GOT3 (cell line): ENCODE measurements at regions not wholly inside any gene's neighbourhood (a gene's known extent, or its start where the extent isn't known, plus 50 kb on each side); places are given as distances from the start of the nearest gene placed in this dataset.

Experiments
- DNase-seq: peaks from one replicate; lab custom pipeline; 2025; ENCODE audit warnings: mixed read lengths; lab: John Stamatoyannopoulos, UW

DNA sequence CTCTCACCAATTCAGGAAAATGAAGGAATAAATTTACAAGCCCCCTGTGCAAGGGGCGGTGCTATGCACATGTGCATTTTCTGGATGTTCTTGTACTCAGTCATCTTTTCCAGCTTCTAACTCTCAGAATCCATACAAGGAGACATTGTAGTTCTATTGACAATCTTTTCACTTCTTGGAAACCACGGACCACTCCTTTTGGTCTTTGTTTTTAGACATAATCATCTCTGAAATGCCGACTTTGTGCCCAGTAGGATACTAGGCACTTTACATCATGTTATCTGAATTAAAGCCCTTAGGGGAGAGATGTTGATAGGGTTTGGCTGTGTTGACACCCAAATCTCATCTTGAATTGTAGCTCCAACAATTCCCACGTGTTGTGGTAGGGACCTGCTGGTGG lies 322.6 kb upstream of the WWC1 start:
- DNase-seq, result no peak

DNA sequence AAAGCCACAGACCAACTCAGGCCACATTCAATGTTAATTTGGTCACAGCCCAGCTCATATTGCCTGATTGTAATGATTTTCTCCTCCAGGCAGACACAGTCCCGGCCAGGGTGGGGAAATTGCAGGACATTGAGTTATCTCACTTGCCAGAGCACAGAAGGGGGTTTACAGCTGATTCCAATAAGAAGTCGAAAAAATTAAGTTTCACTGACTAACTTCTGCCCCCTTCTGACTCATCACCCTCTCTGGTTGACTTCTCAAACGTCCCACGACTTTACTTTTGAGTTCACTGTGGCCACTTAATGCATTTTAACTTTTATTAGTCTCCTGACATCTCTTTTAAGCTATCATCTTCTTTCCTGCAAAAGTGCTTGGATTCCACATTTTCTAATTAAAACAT lies 321.4 kb upstream of the WWC1 start:
- no peak for DNase-seq

DNA sequence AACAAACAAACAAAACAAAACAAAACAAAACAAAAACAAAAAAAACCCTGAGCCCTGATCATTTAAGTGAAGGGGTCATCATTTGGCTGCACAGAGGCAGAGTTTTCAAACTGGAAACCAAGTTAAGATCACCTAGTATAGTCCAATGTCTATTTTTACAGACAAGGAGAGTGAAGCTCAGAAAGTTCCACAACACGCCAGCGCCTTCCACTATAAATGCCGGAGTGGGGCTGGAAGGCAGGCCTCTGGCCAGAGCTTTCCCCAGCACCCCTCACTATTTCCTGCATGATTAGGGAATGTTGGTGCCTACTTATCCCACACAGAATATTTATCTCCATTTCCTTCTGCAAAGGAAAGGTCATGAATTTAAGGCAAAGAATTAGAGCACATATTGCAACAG lies 319.7 kb upstream of the WWC1 start:
- DNase-seq, result no peak

DNA sequence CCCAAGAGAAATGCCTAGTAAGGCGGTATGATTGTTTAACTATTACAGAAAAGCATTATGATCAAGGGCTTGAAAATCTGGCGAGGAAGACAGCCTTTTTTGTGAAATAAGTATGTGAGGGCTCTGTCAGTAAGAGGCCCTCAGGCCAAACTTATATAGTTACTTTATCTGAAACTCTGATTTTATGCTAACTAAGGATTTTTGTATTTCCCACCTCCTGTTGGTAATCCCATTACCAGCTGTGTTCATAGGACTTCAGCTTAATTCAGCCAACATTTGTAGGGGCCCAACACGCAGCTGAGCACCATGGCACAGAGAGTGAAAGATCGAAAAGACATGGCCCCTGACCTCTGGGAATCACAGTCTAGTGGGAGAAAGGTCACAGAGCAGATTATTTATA lies 318.3 kb upstream of the WWC1 start:
- DNase-seq, result no peak

DNA sequence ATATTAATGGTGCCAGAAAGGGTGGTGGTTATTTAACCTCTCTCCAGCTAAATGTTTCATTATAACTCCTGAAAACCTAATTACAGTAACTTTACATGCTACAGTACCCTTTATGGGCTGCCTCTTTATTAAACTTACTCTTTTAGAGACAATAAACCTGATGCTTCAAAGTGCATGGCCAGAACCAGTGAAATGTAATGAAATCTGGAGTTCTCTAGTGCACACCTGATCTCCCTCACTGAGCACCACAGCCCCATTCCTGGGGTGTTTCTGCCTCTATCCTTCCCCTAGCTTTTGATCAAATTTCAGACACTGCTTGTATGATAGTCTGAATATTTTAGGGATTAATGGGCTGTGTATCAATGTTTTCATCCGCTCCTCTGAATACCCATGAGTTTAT lies 306.5 kb upstream of the WWC1 start:
- DNase-seq, result no peak

DNA sequence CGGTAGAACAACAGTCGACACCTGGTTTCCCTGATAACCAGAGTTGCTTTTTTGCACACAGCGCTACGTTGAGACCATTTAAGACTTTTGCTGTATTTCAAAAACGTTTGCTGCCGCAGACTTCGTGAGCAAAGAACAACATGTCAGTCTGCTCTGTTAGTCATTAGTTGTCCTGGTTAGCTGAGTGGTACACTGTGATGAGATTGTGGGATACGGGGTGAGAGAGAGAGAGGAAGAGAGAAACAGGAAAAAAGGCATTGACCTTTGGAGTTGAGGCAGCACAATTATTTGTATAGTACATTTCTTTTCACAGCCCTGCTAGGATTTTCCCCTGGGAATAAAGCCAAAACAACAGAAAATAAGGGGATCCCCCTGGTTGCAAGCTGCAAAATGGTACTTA lies 306.1 kb upstream of the WWC1 start:
- no peak for DNase-seq

DNA sequence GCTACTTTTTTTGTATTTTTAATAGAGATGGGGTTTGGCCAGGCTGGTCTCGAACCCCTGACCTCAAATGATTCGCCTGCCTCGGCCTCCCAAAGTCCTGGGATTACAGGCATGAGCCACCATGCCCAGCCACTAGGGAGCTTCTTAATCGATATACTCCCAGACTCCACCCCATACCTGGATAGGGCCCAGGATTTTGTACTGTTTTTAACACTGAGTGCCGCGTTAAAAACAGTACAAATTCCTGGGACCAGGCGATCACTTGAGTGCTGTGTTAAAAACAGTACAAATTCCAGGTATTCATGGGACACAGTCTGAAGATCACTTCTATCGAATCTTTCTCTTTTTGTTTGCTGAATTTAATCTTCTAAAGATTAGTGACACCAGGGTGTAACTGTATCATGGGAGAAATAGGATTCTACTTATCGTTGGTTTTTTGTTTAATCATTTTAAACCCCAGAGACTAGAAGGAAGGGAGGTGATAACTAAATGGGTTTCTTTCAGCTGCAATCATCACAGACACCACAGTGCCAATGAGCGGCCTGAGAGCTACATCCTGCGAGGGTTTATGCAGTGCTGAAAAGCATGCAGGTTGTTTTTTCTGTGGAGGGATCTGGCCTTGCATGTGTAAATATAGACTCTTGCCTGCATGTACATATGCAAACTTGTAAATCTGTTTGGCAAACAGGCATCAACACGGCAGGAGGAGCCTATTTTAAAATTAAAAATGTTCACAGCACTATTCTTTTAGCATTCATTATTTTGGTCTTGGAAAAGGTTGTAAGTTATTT lies 303.8 kb upstream of the WWC1 start:
- DNase-seq, result no peak

DNA sequence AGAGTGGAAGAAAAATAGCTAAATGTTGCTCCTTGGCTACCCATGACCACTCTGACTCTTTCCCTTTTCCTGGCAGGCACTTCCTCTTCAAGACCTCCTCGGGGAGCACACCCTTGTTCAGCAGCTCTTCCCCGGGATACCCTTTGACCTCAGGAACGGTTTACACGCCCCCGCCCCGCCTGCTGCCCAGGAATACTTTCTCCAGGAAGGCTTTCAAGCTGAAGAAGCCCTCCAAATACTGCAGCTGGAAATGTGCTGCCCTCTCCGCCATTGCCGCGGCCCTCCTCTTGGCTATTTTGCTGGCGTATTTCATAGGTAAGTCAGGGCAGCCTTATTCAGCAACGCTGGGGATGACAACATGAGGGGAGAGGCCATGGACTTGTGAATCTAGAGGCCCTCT lies 298.6 kb upstream of the WWC1 start:
- DNase-seq, result no peak

DNA sequence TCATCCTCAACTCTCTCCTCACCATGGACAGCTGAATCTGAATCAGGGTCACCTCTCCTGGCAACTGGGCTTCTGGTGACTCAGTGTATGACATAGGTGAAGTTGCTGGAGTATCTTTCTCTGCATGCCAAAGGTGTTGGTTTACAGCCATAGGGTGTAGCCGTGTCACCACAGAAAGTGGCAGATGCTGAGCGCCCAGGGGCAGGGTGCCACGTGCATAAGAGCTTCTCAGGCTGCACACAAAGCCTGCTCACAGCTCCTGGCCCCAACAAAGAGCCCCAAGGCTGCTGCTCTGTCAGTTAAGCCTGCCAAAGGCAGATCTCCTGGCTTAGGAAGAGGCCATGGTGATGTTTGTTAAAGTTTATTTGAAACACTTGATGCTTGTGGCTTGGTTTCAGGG lies 297.7 kb upstream of the WWC1 start:
- no peak for DNase-seq

DNA sequence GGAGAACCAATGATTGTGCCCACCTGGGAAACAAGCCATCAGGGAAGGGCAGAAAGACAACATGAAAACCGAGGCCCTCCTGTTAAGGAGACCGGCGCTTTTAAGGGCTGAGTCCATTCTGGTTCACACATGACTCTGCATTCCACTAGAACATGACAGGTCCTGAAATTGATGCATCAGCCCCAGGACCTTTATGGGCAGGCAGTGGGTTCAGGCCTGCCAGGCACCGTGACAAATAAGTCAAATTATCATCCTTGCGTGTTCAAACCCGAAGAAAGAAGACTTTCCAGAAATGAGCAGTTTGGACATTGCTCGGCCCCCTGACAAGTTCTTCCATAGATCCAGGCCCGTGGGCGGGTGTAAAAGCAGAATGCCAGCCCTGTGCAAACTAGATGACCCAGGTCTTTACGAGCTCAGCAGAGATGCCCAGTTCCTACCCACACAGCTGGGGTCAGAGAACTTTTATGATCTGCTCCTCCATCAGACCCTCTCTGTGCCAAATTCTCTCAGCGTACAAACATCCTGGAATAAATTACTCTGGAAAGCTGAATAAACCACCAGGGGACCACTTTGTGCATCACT lies 295.5 kb upstream of the WWC1 start:
- DNase-seq, result peak; percentile 8

DNA sequence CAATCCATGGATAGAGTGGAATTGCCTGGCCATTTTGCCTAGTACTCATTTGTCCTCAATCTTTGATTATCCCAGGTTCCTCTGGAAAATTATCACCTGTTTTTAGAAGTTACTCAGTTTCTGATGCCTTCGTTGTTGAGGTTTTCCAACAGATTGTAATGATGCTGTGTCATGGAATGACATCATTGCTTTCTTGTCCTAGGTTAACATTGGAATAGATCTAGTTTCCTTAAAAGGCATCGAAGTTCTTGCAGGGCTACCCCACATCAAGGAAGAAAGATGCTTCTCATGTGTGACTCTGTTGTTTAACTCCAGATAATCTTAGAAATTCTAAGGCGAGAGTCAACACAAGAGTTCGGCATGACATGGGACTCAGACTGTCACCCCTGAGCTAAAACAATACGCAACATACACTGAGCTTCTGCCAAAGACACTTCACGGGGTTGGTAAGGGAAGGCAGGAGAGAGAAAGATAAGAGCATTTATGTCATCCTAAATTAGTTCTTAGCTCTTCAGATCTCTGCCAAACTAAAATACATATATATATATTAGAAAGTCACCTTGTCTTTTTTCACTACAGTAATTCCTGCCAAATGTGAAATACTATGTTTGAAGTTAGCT lies 293.2 kb upstream of the WWC1 start:
- DNase-seq, result no peak

DNA sequence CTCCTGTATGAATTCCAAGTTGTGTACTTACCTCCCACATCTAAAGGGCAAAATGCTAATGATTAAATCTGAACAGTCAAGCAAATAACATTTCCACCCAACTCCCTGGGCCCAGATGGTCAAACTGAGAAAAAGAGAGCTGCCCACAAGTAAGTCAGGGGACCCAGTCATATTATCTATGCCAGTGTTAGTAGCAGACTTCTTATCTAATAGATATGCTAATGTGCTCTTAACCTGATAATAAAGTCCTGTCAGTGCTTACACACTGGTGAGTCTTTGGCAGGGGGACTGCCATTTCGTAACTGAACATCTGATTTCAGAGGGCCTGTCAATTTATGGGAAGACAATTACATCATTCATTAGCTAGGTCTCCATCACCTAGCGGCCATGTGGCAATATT lies 292.3 kb upstream of the WWC1 start:
- no peak for DNase-seq

DNA sequence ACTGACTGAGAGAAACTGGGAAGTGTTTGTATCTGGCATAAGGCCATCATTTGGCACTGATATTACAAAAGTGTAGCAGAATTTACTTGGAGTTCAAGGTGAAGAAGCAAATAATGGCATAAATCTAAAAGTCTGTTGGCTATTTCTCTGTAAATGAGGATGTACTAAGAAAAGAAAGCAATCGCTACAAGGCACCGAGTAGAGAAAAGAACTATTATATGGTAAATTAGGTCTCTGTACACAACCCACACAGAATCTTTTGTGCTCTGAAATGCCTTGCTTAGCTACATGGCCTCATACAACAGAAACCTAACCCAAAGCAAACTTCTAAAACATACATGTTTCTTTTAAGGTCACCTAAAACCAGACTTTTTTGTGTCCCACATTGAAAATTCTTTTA lies 290.1 kb upstream of the WWC1 start:
- DNase-seq, result no peak

DNA sequence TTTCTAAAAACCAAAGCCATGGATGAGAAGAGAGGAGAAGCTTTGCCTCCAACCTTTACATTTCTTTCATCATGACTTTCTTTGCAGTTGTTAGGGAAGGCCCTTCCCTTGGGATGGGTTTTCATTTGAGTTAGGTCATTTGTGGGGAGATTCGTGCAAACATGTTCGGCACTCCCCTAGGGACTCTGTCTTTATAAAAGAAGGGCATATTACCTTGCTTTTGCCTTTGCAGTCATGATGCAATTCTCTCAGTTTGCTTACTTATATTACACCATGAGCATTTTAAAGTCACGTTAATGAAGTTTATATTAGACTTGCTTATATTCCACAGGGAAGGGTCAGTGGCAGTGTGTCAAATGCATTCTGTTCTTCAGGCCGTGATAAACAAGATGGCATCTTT lies 289.3 kb upstream of the WWC1 start:
- DNase-seq, result no peak

DNA sequence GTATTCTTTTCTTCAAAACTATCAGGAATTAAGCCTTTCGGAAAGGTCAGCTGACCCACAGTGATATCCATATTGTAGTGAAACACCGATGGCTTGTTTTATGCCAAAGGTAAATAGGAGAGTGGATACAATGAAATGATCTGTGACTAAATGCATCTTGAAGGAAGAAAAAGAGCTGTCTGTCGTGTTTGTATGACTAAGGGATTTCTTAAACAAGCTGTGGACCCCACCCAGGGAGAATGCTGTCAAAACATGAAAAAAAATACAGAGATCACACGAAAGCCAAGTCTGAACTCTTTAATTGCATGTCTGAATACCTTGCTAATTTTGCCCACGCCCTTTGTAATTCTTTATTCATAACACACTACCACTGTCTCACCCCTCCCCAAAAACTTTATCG lies 286.4 kb upstream of the WWC1 start:
- no peak for DNase-seq

DNA sequence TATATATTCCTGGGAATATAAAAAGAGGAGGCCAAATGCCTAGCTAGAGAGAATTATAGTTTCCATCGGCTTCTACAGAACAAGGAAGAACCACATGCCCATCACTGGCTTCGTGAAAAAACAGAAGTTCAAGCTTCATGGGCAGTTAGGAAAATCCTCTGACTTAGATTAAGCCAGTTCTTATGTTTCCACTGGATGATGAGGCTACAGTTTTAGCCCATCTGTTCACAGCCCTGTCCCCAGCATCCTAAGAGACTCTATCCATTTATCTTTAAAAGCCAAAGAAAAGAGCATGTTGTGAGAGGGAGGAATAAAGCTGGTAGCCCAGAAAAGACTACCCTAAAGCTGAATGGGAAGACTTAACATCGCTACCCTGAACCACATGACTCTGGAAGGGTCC lies 285.5 kb upstream of the WWC1 start:
- DNase-seq, result no peak

DNA sequence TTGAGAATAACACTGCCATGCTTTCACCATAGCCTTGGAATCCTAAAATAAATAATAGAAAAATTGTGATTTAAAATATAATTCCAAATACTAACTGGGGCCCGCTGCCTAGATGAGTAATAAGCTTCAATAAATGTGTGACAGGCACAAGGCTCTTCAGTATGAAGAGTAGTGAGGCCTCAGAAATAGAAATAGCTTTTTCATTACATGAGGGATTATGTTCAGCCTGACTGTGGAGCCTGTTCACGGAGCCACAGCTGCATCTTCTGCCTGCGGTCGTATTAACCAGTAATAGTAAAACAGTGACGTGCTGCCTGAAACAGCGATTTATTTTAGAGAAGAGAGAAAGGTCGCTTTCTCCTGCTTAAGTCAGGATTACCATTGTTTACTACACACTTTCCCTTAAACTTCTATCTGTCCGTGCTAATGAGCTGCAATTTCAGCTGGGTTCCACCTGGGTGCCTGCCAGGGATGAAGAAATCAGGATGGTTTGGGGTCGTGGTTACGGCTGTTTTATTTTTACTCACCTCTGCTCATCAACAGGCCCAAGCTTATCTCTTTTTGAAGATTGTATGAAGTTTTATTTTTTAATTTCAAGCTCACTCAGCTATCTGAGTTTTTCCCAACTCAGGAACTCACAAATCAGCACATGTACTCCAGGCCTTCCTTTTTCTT lies 284.9 kb upstream of the WWC1 start:
- DNase-seq, result no peak

DNA sequence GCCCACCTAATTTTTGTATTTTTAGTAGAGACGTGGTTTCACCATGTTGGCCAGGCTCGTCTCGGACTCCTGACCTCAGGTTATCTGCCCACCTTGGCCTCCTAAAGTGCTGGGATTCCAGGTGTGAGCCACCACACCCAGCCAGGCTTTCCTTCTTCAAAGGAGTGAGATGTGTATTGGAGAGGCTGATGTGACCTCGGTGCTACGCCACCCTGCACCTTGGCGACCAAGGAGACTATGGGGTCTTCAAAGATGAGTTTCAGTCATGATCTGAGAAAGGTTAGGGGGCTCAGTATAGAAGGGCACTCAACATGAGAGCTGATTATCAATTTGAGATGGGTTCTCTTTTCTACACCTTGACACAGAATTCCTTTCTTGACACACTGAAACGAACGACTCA lies 284.2 kb upstream of the WWC1 start:
- no peak for DNase-seq

DNA sequence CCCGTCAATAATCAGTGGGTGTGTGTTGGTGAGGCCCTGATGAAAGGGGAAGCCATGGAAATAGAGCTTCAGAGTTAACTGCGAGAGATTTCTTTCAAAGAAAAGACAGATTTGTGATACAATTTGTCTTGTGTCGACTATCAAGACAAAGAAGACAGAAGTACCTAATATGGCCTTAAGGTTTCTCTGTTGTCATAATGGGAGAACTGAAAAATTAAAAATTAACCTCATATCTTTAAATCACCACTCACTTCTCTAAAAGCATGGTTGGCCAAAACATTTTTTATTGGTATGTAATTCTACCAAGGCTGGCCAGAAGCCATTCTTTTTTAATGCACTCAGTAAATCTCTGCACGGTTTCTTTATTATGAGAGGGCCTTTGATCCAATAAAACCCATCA lies 282.9 kb upstream of the WWC1 start:
- DNase-seq, result no peak

DNA sequence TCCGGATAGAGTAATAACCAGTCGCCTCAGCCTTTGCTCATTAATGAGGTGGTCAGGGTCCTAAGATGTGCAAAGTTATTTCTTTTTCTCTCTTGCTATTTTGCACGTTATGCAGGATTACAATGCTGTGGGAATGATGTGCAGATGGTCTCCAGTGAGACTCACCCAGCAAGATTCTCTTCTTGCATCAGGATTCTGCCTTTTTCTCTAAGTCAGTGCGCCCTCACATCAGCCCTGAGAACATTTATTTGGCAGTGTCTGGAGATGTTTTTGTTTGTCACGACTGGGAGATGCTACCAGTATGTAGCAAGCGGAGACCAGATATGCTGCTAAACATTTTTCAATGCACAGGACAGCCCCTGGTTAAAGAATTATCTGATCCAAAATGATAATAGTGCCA lies 280.3 kb upstream of the WWC1 start:
- no peak for DNase-seq

DNA sequence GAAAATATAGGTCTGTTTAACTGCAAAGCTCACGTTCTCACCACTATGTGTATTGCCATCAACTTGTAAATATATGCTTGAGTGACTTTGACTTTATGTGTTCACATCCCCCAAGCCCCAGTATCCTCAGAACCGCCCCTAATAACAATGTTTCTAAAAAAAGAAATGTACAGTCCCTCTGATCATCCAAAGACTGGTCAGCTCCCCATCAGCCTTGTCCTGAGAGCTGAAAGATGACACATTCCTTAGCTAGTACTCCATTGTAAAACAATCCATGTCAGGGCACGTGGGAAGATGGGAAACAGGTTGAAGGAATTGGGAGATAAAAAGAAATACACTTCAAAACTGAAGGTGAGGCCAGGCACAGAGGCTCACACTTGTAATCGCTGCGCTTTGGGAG lies 279.4 kb upstream of the WWC1 start:
- no peak for DNase-seq

DNA sequence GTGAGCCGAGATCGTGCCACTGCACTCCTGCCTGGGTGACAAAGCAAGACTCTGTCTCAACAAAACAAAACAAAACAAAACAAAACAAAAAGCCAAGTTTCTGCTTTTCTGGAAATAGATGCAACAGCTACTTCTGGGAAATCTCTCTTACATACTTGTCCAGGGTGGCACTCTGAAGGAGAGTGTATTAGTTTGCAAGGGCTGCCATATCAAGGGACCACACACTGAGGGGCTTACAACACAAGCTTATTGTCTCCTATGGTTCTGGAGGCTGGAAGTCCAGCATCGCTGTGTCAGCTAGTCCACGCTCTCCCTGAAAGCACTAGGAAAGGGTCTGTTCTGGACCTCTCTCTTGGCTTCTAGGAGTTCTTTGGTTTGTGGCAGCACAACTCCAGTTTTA lies 277.9 kb upstream of the WWC1 start:
- no peak for DNase-seq

DNA sequence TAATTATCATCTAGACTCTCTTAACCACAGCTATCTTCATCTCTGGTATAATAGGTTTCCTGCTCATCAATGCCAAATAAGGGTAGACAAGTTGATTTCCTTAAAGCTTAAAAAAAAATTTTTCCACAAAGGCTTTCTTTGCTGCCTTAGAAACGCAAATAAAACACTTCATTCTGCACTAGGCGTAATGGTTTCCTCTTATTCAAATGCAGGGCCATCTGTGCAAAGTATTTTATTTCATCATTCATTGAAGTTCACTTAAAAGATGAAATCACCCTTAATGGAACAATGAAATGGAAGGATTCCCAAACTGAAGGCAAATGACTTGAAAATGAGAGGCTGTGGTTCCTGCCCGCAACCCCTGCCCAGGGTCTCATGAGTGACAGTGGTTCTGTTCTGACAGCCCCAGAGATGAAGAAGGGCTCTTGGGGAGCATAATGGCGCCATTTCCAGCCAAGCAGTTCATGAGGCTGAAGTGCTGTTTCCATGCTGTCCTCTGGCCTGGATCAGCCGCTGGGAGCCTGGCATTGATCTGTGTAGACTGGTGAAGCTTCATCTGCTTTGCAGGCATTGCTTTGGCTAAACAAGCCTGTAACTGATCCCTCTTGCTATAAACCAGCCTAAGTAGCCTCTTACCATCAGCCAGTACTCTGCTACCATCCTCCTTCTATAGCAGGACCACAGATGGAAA lies 276.9 kb upstream of the WWC1 start:
- no peak for DNase-seq
